ENCODE measurements at regions not wholly inside any gene's neighbourhood (a gene's known extent, or its start where the extent isn't known, plus 50 kb on each side); places are given as distances from the start of the nearest gene placed in this dataset.

GRCh38 chr6:82680192-82680591 lies 316.6 kb downstream of the TPBG start:
- H3K9me3 Mint-ChIP-seq = peaks cover 15% of the 10 kb centered on the region
- no peaks in the 10 kb centered on the region for H3K4me1 Mint-ChIP-seq (ENCODE audit: low read depth)
- no peak for DNase-seq (ENCODE audit: low spot score)
- no peaks in the 10 kb centered on the region for H3K27me3 Mint-ChIP-seq (ENCODE audit: low read depth)
- no peaks in the 10 kb centered on the region for H3K36me3 Mint-ChIP-seq (ENCODE audit: low read depth)
- no peak overlapping the region for H3K27ac Mint-ChIP-seq
- H3K4me3 Mint-ChIP-seq = no peak overlapping the region

GRCh38 chr6:82681119-82681714 lies 317.6 kb downstream of the TPBG start:
- no peaks in the 10 kb centered on the region for H3K4me1 Mint-ChIP-seq (ENCODE audit: low read depth)
- H3K9me3 Mint-ChIP-seq = peaks cover 15% of the 10 kb centered on the region
- no peaks in the 10 kb centered on the region for H3K36me3 Mint-ChIP-seq (ENCODE audit: low read depth)
- no peak overlapping the region for H3K4me3 Mint-ChIP-seq
- no peak for DNase-seq (ENCODE audit: low spot score)
- H3K27me3 Mint-ChIP-seq (ENCODE audit: low read depth) = no peaks in the 10 kb centered on the region
- no peak overlapping the region for H3K27ac Mint-ChIP-seq

DNA sequence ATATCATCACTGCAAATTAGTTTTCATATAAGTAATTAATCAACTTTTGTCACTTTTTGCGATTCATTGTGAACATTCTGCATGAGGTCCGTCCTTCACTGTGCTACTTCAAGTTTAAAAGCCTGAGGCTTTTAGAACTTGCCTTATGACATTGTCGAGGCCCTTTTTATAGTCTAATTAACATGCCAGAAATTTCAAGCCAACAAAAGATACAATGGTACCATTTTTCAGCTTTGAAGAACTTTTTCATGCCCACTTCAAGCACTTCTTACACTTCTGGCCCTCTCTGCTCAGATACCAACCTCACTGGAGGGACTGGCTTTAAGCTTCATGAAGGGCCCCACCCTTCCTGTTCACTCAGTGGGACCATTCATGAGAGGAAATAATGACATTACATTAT lies 323.1 kb downstream of the TPBG start:
- H3K36me3 Mint-ChIP-seq (ENCODE audit: low read depth) = no peaks in the 10 kb centered on the region
- DNase-seq (ENCODE audit: low spot score) = no peak
- H3K27me3 Mint-ChIP-seq (ENCODE audit: low read depth) = no peaks in the 10 kb centered on the region
- no peaks in the 10 kb centered on the region for H3K9me3 Mint-ChIP-seq
- H3K4me1 Mint-ChIP-seq (ENCODE audit: low read depth) = no peaks in the 10 kb centered on the region
- no peak overlapping the region for H3K4me3 Mint-ChIP-seq
- no peak overlapping the region for H3K27ac Mint-ChIP-seq

DNA sequence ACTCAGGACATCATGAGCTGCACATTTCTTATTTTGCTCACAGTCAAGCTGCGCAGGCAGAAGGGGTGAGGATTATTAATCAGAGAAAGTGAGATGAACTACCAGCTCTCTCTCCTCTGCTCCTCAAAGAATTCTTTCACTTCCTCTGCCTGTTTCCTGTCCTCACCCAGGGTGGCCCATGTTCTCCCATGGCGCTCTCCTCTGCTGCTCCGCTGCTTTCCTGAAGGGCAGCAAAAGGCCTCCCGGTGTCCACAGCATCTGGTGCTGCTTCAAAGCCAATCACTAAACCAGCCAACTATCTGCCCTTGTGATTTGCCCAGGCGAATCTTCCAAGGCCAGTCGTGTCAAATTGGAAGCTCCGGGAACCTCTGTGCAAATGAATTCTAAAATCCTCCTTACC lies 324.2 kb downstream of the TPBG start:
- H3K36me3 Mint-ChIP-seq (ENCODE audit: low read depth) = no peaks in the 10 kb centered on the region
- H3K4me3 Mint-ChIP-seq = no peak overlapping the region
- H3K27me3 Mint-ChIP-seq (ENCODE audit: low read depth) = no peaks in the 10 kb centered on the region
- no peaks in the 10 kb centered on the region for H3K4me1 Mint-ChIP-seq (ENCODE audit: low read depth)
- DNase-seq (ENCODE audit: low spot score) = no peak
- H3K27ac Mint-ChIP-seq = no peak overlapping the region
- no peaks in the 10 kb centered on the region for H3K9me3 Mint-ChIP-seq

GRCh38 chr6:82690283-82690682 lies 326.7 kb downstream of the TPBG start:
- H3K4me3 Mint-ChIP-seq = no peak overlapping the region
- no peak for DNase-seq (ENCODE audit: low spot score)
- no peaks in the 10 kb centered on the region for H3K36me3 Mint-ChIP-seq (ENCODE audit: low read depth)
- H3K4me1 Mint-ChIP-seq (ENCODE audit: low read depth) = no peaks in the 10 kb centered on the region
- H3K27me3 Mint-ChIP-seq (ENCODE audit: low read depth) = no peaks in the 10 kb centered on the region
- H3K27ac Mint-ChIP-seq = no peak overlapping the region
- H3K9me3 Mint-ChIP-seq = no peaks in the 10 kb centered on the region

DNA sequence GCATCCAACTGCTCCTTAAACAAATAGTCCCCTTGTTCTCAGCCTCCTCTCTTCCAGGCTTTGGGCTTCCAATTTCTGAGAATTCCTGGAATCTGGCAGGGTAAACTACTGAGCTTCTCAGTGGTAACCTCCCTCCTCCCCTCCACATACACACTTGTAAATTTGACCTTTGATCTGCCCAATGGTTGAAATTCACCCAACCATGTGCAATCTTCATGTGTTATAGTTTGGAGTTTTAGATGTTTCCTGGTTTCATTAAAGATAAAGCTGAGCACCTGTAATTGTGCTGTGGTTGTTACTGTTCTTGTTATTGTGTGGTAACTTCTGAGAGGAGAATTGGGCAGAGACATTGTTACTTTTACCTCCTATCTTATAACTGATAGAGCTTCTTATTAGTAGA lies 328.4 kb downstream of the TPBG start:
- no peak for DNase-seq (ENCODE audit: low spot score)
- no peaks in the 10 kb centered on the region for H3K36me3 Mint-ChIP-seq (ENCODE audit: low read depth)
- no peaks in the 10 kb centered on the region for H3K9me3 Mint-ChIP-seq
- no peaks in the 10 kb centered on the region for H3K27me3 Mint-ChIP-seq (ENCODE audit: low read depth)
- H3K4me1 Mint-ChIP-seq (ENCODE audit: low read depth) = no peaks in the 10 kb centered on the region
- no peak overlapping the region for H3K27ac Mint-ChIP-seq
- no peak overlapping the region for H3K4me3 Mint-ChIP-seq

DNA sequence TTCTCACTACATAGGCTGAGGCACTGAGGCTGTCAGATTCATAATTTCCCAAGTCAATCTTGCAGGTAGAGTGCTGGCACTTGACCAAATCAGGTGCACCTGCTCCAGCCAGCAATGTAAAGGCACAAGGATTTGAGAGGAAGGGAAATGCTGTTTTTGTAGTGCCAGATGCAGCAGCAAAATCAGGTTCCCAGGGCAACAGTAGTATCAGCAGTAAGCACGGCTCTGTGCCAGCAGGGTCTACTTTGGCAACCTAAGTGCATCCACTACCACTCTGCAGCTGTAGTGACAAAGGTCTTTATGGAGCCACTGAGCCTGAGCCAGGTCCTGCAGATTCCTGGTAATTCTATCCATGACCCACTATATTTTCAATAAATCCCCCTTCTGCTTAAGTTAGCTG lies 329.5 kb downstream of the TPBG start:
- Mint-ChIP-seq H3K27me3 (ENCODE audit: low read depth) (no peaks in the 10 kb centered on the region), H3K4me3 (no peak overlapping the region), H3K27ac (no peak overlapping the region), H3K9me3 (no peaks in the 10 kb centered on the region), H3K36me3 (ENCODE audit: low read depth) (no peaks in the 10 kb centered on the region), H3K4me1 (ENCODE audit: low read depth) (no peaks in the 10 kb centered on the region)
- DNase-seq (ENCODE audit: low spot score) = no peak

GRCh38 chr6:82701341-82701740 lies 337.7 kb downstream of the TPBG start:
- Mint-ChIP-seq H3K27ac (no peak overlapping the region), H3K27me3 (ENCODE audit: low read depth) (no peaks in the 10 kb centered on the region), H3K4me3 (no peak overlapping the region), H3K9me3 (peaks cover 6% of the 10 kb centered on the region), H3K4me1 (ENCODE audit: low read depth) (no peaks in the 10 kb centered on the region), H3K36me3 (ENCODE audit: low read depth) (no peaks in the 10 kb centered on the region)
- no peak for DNase-seq (ENCODE audit: low spot score)

GRCh38 chr6:82702574-82702973 lies 339.0 kb downstream of the TPBG start:
- H3K4me1 Mint-ChIP-seq (ENCODE audit: low read depth) = no peaks in the 10 kb centered on the region
- H3K27me3 Mint-ChIP-seq (ENCODE audit: low read depth) = no peaks in the 10 kb centered on the region
- DNase-seq (ENCODE audit: low spot score) = no peak
- H3K36me3 Mint-ChIP-seq (ENCODE audit: low read depth) = no peaks in the 10 kb centered on the region
- H3K9me3 Mint-ChIP-seq = peaks cover 7% of the 10 kb centered on the region
- no peak overlapping the region for H3K27ac Mint-ChIP-seq
- no peak overlapping the region for H3K4me3 Mint-ChIP-seq

- no peak overlapping the region for H3K27ac Mint-ChIP-seq
- peaks cover 7% of the 10 kb centered on the region for H3K9me3 Mint-ChIP-seq
- DNase-seq (ENCODE audit: low spot score) = no peak
- no peaks in the 10 kb centered on the region for H3K36me3 Mint-ChIP-seq (ENCODE audit: low read depth)
- H3K4me3 Mint-ChIP-seq = no peak overlapping the region
- no peaks in the 10 kb centered on the region for H3K27me3 Mint-ChIP-seq (ENCODE audit: low read depth)
- no peaks in the 10 kb centered on the region for H3K4me1 Mint-ChIP-seq (ENCODE audit: low read depth)
These were observed 339.6 kb downstream of the TPBG start for GRCh38 chr6:82703230-82703629.

DNA sequence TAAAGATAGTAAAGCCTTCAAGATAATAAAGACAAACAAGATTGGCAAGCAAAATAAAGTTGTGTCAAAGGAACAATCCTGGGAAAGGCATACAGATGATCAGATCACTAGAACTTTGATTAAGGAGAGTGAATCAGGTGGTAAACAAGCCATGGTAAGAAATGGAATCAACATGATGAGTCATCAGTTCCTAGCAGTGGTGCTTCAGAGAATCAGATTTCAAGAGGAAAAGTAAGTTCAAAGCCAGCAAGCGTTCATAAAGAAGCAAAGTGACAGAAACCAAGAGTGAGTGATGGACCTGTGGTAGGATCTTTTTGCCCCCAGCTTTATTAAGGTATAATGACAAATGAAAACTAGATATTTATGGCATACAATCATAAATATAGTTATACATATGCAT lies 340.4 kb downstream of the TPBG start:
- Mint-ChIP-seq H3K9me3 (peaks cover 7% of the 10 kb centered on the region), H3K4me1 (ENCODE audit: low read depth) (no peaks in the 10 kb centered on the region), H3K27me3 (ENCODE audit: low read depth) (no peaks in the 10 kb centered on the region), H3K27ac (no peak overlapping the region), H3K4me3 (no peak overlapping the region), H3K36me3 (ENCODE audit: low read depth) (no peaks in the 10 kb centered on the region)
- no peak for DNase-seq (ENCODE audit: low spot score)

DNA sequence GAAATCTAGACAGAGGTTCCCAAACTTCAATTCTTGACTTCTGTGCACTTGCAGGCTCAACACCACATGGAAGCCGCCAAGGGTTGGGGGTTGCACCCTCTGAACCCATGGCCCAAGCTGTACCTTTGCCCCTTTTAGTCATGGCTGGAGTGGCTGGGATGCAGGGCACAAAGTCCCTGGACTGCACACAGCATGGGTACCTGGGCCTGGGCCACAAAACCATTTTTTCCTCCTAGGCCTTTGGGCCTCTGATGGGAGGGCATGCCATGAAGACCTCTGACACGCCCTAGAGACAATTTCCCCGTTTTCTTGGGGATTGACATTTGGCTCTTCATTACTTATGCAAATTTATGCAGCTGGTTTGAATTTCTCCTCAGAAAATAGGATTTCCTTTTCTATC lies 342.0 kb downstream of the TPBG start:
- no peak overlapping the region for H3K27ac Mint-ChIP-seq
- no peaks in the 10 kb centered on the region for H3K36me3 Mint-ChIP-seq (ENCODE audit: low read depth)
- no peaks in the 10 kb centered on the region for H3K4me1 Mint-ChIP-seq (ENCODE audit: low read depth)
- no peak overlapping the region for H3K4me3 Mint-ChIP-seq
- H3K27me3 Mint-ChIP-seq (ENCODE audit: low read depth) = no peaks in the 10 kb centered on the region
- DNase-seq (ENCODE audit: low spot score) = no peak
- peaks cover 7% of the 10 kb centered on the region for H3K9me3 Mint-ChIP-seq

GRCh38 chr6:82711105-82711827 lies 347.6 kb downstream of the TPBG start:
- no peak overlapping the region for H3K4me3 Mint-ChIP-seq
- peaks cover 1% of the 10 kb centered on the region for H3K9me3 Mint-ChIP-seq
- no peaks in the 10 kb centered on the region for H3K36me3 Mint-ChIP-seq (ENCODE audit: low read depth)
- no peak for DNase-seq (ENCODE audit: low spot score)
- H3K4me1 Mint-ChIP-seq (ENCODE audit: low read depth) = no peaks in the 10 kb centered on the region
- no peak overlapping the region for H3K27ac Mint-ChIP-seq
- H3K27me3 Mint-ChIP-seq (ENCODE audit: low read depth) = no peaks in the 10 kb centered on the region

GRCh38 chr6:82711971-82712370 lies 348.4 kb downstream of the TPBG start:
- no peak overlapping the region for H3K27ac Mint-ChIP-seq
- no peaks in the 10 kb centered on the region for H3K36me3 Mint-ChIP-seq (ENCODE audit: low read depth)
- no peaks in the 10 kb centered on the region for H3K27me3 Mint-ChIP-seq (ENCODE audit: low read depth)
- no peaks in the 10 kb centered on the region for H3K4me1 Mint-ChIP-seq (ENCODE audit: low read depth)
- DNase-seq (ENCODE audit: low spot score) = no peak
- no peak overlapping the region for H3K4me3 Mint-ChIP-seq
- H3K9me3 Mint-ChIP-seq = no peaks in the 10 kb centered on the region

GRCh38 chr6:82712389-82712788 lies 348.8 kb downstream of the TPBG start:
- H3K4me3 Mint-ChIP-seq = no peak overlapping the region
- no peak overlapping the region for H3K27ac Mint-ChIP-seq
- H3K4me1 Mint-ChIP-seq (ENCODE audit: low read depth) = no peaks in the 10 kb centered on the region
- H3K27me3 Mint-ChIP-seq (ENCODE audit: low read depth) = no peaks in the 10 kb centered on the region
- H3K36me3 Mint-ChIP-seq (ENCODE audit: low read depth) = no peaks in the 10 kb centered on the region
- H3K9me3 Mint-ChIP-seq = no peaks in the 10 kb centered on the region
- no peak for DNase-seq (ENCODE audit: low spot score)
